ENCODE measurements at regions not wholly inside any gene's neighbourhood (a gene's known extent, or its start where the extent isn't known, plus 50 kb on each side); places are given as distances from the start of the nearest gene placed in this dataset.
"Not testable (repeated sequence)": the region's sequence is repeated elsewhere in the genome, so short reads cannot be mapped to it uniquely, and the experiment has no call there.

GRCh38 chr14:105718787-105719186 lies 192.4 kb downstream of the TMEM121 start:
- DNase-seq = not testable (repeated sequence)

GRCh38 chr14:105720106-105720505 lies 193.7 kb downstream of the TMEM121 start:
- DNase-seq = not testable (repeated sequence)

GRCh38 chr14:105720852-105721601 lies 194.6 kb downstream of the TMEM121 start:
- DNase-seq = not testable (repeated sequence)

- not testable (repeated sequence) for DNase-seq
These were observed 195.2 kb downstream of the TMEM121 start for GRCh38 chr14:105721602-105721970.

- DNase-seq = not testable (repeated sequence)
These were observed 195.8 kb downstream of the TMEM121 start for GRCh38 chr14:105721996-105722709.

- DNase-seq = not testable (repeated sequence)
These were observed 196.9 kb downstream of the TMEM121 start for GRCh38 chr14:105723271-105723670.

DNA sequence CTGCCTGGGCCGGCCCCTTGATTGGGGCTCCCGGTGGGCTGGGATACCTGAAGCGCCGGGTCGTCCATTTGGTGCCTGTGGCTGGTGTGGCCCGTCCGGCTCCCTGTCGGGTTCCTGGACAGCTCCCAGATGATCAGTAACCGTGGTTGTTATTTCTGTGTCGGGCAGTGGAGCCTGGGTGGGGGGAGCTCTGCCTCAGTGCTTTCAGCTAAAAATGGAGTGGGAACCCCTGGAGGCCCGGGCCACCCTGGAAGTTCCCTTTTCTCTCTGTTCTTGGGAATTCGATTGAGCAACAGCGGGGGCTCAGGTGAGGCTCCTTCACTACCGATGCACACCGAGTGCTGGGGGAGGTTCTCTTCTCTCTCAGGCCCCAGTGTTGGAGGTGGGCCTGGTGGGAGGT lies 197.4 kb downstream of the TMEM121 start:
- DNase-seq = not testable (repeated sequence)

DNA sequence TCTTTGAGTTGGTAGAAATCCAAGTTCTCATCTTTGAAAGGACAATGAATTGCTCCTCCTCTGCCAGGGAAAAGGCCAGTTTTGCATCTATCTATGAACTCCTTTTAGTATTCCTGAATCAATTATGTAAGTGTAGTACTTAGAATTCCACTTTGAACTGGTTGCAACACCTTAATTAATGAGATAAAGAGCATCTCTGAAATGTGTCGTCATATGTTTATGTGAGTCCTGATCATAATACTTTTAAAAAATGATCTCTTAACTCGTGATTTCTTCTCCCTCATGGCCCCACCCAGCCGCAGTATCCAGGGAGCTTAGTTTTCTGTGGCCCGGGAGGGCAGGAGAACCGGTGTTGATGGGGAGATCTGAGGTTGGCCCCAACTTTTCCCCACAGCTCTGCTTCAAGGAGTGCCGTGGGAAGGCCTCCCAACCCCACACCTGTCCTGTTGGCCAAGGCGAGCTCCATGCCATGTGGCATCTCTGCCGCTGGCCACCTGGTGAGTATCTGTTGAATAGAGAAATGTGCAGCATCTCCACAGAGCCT lies 203.5 kb downstream of the TMEM121 start:
- DNase-seq = not testable (repeated sequence)

DNA sequence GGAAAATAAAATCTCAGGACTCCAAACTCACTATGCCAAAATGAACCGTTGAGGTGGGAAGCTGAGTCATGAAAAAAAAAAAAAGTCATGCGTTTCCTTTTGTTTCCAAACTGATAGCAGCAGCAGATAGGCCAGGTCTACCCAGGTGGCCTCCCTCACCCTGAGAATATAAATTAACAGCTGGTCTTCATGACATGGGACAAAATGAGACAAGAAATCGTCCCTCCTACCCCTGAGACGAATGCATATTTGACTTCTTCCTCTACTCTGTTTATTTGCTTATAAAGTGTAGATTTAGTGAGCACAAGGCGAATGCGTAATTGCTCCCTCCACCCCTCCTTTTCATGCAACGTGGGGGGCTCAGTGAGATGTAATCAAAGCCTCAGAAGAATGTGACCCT lies 204.3 kb downstream of the TMEM121 start:
- DNase-seq = not testable (repeated sequence)

DNA sequence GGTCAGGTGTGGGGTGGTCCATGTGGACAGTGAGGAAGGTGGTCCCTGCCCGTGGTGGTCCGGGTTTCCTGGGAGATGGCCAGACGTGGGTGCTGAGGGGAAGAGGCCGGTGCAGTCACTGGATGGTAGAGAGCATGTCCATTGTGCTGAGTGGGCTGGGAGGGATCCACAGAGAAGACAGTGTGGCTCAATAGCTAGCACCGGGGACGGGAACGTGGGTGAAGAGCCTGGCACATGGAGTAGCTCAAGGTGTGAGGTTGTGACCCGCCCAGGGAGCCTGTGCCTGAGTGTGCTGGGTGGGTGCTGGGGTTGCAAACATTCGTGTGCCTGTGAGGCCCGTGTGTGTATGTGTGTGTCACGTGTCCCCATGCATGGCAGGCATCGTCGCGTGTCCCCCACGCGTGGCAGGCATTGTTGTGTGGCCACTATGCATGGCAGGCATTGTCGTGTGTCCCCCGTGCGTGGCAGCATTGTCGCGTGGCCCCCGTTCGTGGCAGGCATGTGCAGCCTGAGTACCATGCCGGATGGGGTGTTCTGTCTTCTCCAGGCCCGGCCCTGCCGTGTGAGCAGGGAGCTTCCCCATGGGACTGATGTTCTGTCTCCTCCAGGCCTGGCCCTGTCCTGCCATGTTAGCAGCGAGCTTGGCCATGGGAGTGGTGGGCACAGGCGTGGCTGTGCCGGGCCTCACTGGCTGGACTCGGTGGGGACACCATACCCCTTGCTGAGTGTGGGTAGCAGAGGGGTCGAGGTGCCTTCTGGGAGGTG lies 205.0 kb downstream of the TMEM121 start:
- DNase-seq = not testable (repeated sequence)

DNA sequence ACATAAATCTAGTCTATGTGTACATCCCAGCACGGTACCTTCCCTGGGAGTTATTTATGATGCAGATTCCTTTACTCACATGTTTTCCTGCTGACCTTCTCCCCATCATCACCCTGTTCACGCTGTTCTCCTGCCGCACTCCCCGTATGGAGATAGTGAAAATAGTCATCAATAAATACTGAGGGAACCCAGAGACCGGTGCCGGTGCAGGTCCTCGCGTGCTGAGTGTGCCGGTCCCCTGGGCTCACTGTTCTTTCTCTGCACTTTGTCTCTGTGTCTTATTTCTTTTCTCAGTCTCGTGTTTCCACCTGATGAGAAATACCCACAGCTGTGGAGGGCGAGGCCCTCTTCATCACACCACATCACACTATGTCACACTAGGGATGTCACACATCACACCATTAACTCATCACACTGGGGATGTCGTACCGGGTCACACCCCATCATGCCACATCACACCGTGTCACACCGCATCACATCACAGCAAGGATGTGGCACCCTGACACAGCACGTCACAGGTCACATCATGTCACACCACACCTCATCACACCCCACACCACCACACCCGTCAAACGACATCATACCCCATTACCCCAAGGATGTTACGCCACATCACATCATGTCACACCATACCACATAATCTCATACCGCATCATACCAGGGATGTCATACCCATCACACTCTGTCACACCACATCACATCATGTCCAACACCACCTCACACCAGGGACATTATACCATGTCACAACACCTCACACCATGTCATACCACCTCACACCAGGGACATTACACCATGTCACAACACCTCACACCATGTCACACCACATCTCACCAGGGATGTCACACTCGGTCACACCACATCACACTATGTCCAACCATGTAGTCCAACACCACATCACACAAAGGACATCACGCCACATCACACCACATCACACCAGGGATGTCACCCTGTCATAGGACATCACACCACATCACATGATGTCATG lies 207.0 kb downstream of the TMEM121 start:
- no peak for DNase-seq

DNA sequence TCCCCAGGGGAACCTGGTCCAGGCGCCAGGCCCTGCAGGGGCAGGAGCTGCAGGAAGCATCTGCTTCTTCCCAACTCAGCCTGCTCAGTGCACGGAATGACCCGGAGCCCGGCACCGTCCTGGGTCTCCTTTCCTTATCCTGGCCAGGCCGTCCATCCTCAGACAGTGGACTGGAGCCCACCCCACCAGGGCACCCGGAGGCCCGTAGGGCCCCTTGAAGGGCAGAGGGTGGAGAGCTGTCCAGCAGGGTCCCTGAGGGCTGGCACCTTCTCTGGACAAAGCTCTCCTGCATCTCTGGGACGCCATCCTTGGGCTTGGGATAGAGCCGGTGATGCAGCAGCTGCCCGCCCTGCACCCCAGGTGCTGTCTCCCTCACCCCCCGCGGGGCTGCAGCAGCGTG lies 207.9 kb downstream of the TMEM121 start:
- not testable (repeated sequence) for DNase-seq

DNA sequence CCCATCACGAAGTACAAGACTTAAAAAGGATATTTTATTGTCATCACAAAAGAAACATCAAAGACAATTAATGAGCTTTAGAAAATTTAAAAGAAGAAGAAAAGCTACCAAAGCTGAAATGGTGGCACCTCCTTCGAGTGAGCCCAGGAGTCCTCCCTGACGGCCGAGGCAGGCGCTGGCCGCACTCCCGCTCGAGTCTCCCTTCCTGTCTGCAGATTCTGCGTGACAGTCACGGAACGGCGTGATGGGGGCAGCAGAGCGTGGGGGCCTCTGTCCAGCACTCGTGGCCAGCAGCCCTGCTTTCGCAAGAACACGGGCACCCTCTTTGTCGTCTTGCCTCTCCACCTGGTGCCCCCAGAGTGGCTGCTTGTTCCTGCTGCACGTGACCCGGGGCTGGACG lies 209.9 kb downstream of the TMEM121 start:
- DNase-seq = not testable (repeated sequence)

- no peak for DNase-seq
These were observed 211.3 kb downstream of the TMEM121 start for GRCh38 chr14:105737504-105738246.

DNA sequence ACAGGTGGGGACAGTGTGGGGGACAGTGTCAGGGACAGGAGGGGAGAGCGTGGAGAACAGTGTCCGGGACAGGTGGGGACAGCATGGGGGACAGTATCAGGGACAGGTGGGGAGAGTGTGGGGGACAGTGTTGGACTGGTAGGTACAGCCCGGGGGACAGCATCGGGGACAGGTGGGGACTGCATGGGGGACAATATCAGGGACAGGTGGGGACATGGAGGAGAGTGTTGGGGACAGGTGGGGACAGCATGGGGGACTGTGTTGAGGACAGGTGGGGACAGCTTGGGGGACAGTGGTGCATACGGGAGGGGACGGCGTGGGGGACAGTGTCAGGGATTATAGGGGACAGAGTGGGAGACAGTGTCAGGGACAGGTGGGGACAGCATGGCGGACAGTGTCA lies 212.3 kb downstream of the TMEM121 start:
- no peak for DNase-seq

- DNase-seq = no peak
These were observed 213.1 kb downstream of the TMEM121 start for GRCh38 chr14:105739331-105740102.

GRCh38 chr14:105740272-105740671 lies 213.9 kb downstream of the TMEM121 start:
- DNase-seq = not testable (repeated sequence)

GRCh38 chr14:105740961-105741360 lies 214.6 kb downstream of the TMEM121 start:
- not testable (repeated sequence) for DNase-seq

DNA sequence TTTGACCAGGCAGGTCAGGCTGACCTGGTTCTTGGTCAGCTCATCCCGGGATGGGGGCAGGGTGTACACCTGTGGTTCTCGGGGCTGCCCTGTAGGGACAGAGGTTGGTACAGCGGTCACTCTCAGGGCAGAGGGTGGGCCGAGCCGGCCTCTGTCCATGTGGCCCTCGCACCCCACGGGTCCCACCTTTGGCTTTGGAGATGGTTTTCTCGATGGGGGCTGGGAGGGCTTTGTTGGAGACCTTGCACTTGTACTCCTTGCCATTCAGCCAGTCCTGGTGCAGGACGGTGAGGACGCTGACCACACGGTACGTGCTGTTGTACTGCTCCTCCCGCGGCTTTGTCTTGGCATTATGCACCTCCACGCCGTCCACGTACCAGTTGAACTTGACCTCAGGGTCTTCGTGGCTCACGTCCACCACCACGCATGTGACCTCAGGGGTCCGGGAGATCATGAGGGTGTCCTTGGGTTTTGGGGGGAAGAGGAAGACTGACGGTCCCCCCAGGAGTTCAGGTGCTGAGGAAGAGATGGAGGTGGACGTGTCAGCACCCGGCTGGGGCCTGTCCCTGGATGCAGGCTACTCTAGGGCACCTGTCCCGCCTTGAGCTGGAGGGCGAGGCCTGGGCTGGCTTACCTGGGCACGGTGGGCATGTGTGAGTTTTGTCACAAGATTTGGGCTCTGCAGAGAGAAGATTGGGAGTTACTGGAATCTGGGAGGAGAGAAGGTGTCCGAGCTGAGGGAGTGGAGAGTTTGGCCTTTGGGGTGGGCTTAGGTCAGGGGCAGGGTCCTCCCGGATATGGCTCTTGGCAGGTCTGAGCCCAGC lies 215.5 kb downstream of the TMEM121 start:
- DNase-seq = not testable (repeated sequence)

DNA sequence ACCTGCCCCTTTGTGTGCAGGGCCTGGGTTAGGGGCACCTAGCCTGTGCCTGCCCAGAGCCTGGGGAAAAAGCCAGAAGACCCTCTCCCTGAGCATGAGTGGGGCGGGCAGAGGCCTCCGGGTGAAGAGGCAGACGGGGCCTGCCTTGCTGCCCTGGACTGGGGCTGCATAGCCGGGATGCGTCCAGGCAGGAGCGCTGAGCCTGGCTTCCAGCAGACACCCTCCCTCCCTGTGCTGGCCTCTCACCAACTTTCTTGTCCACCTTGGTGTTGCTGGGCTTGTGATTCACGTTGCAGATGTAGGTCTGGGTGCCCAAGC lies 216.1 kb downstream of the TMEM121 start:
- DNase-seq = no peak

Measured in NCI-H524 treated with DMSO at 0.1 percent for 48 hours (cell line).